ENCODE measurements at regions not wholly inside any gene's neighbourhood (a gene's known extent, or its start where the extent isn't known, plus 50 kb on each side); places are given as distances from the start of the nearest gene placed in this dataset.

DNA sequence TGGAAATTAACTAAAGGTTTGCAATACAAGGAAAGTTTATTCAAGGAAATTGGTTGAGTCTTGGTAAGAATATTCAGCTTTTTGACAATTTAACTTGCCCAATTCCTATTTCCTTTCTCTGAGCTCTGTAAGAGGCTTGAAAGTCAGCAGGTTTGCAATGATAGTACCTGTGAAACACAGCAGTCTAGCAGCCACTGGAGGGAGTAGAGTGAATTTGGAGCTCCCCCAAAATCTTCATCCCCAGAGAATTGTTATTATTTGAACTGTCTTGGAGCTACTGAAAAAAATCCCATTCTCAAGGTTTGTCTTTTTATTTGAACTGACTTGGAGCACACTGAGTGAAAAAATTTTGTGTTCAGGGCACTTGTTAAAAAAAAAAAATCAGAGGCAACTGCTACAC lies 654.2 kb upstream of the PKN2 start:
- Histone ChIP-seq H3K9ac (ENCODE audit: insufficient read depth, low read length) (no peak overlapping the region), H3K27me3 (ENCODE audit: control insufficient read depth, insufficient read depth, low read length) (no peaks in the 10 kb centered on the region), H2AFZ (ENCODE audit: low read length) (no peak overlapping the region), H3K36me3 (ENCODE audit: control insufficient read depth, insufficient read depth, low read length) (no peaks in the 10 kb centered on the region), H3K4me1 (ENCODE audit: control insufficient read depth, extremely low read depth, insufficient read depth, low read length) (no peaks in the 10 kb centered on the region), H3K9me3 (ENCODE audit: control insufficient read depth, insufficient read depth, low read depth, low read length) (no peaks in the 10 kb centered on the region), H3K4me2 (ENCODE audit: extremely low read depth, insufficient read depth, low read length) (no peak overlapping the region), H3K79me2 (ENCODE audit: control insufficient read depth, insufficient read depth, low read length) (no peaks in the 10 kb centered on the region), H3K4me3 (replicated peaks in 1 of 4; ENCODE audit: control extremely low read depth in 1 of 4, insufficient read depth in 1 of 4, low read depth in 3 of 4, low read length in 4 of 4) (no peak overlapping the region), H4K20me1 (ENCODE audit: control insufficient read depth, extremely low read depth, insufficient read depth, low read length) (no peaks in the 10 kb centered on the region), H3K27ac (ENCODE audit: insufficient read depth, low read length) (no peak overlapping the region)
- no peak for DNase-seq (ENCODE audit: low read depth in 2 of 2)
- TF ChIP-seq EZH2 (IDR thresholded peaks at IDR 0.05; ENCODE audit: low read length, missing control alignments) = no peak
- TF ChIP-seq, protein P1, sequence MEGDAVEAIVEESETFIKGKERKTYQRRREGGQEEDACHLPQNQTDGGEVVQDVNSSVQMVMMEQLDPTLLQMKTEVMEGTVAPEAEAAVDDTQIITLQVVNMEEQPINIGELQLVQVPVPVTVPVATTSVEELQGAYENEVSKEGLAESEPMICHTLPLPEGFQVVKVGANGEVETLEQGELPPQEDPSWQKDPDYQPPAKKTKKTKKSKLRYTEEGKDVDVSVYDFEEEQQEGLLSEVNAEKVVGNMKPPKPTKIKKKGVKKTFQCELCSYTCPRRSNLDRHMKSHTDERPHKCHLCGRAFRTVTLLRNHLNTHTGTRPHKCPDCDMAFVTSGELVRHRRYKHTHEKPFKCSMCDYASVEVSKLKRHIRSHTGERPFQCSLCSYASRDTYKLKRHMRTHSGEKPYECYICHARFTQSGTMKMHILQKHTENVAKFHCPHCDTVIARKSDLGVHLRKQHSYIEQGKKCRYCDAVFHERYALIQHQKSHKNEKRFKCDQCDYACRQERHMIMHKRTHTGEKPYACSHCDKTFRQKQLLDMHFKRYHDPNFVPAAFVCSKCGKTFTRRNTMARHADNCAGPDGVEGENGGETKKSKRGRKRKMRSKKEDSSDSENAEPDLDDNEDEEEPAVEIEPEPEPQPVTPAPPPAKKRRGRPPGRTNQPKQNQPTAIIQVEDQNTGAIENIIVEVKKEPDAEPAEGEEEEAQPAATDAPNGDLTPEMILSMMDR (conservative IDR thresholded peaks at IDR 0.05 in 1 of 2, IDR thresholded peaks at IDR 0.05 in 1 of 2; ENCODE audit: low read depth in 1 of 2, low read length in 2 of 2) = no peak

DNA sequence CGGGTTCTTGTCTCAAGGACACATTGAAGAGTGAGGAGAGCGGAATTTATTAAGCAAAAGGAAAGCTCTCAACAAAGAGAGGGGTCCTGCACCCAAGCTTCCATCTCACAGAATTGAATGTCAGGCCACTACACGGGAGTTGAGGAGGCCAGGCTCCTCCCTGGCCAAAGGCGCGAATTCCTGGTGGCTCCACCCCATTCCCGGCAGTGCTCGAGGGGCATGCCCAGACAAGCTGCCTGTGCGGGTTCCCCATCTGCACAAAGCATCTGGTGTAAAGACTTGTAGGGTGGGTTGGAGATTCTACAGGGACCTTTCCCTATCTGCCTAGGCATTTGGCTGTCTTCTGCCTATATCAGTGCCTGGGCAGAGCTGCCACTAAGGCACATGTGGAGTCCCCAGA lies 648.5 kb upstream of the PKN2 start:
- H3K4me1 ChIP-seq (ENCODE audit: control insufficient read depth, extremely low read depth, insufficient read depth, low read length) = no peaks in the 10 kb centered on the region
- DNase-seq (ENCODE audit: low read depth in 2 of 2) = no peak
- H3K79me2 ChIP-seq (ENCODE audit: control insufficient read depth, insufficient read depth, low read length) = no peaks in the 10 kb centered on the region
- no peaks in the 10 kb centered on the region for H3K9me3 ChIP-seq (ENCODE audit: control insufficient read depth, insufficient read depth, low read depth, low read length)
- H3K27me3 ChIP-seq (ENCODE audit: control insufficient read depth, insufficient read depth, low read length) = no peaks in the 10 kb centered on the region
- no peaks in the 10 kb centered on the region for H4K20me1 ChIP-seq (ENCODE audit: control insufficient read depth, extremely low read depth, insufficient read depth, low read length)
- H3K36me3 ChIP-seq (ENCODE audit: control insufficient read depth, insufficient read depth, low read length) = no peaks in the 10 kb centered on the region
- TF ChIP-seq EZH2 (IDR thresholded peaks at IDR 0.05; ENCODE audit: low read length, missing control alignments) = no peak
- TF ChIP-seq, protein P1 (conservative IDR thresholded peaks at IDR 0.05 in 1 of 2, IDR thresholded peaks at IDR 0.05 in 1 of 2; ENCODE audit: low read depth in 1 of 2, low read length in 2 of 2) = no peak
- no peak overlapping the region for H3K4me2 ChIP-seq (ENCODE audit: extremely low read depth, insufficient read depth, low read length)
- H2AFZ ChIP-seq (ENCODE audit: low read length) = no peak overlapping the region
- no peak overlapping the region for H3K9ac ChIP-seq (ENCODE audit: insufficient read depth, low read length)
- H3K27ac ChIP-seq (ENCODE audit: insufficient read depth, low read length) = no peak overlapping the region
- no peak overlapping the region for H3K4me3 ChIP-seq (replicated peaks in 1 of 4; ENCODE audit: control extremely low read depth in 1 of 4, insufficient read depth in 1 of 4, low read depth in 3 of 4, low read length in 4 of 4)

DNA sequence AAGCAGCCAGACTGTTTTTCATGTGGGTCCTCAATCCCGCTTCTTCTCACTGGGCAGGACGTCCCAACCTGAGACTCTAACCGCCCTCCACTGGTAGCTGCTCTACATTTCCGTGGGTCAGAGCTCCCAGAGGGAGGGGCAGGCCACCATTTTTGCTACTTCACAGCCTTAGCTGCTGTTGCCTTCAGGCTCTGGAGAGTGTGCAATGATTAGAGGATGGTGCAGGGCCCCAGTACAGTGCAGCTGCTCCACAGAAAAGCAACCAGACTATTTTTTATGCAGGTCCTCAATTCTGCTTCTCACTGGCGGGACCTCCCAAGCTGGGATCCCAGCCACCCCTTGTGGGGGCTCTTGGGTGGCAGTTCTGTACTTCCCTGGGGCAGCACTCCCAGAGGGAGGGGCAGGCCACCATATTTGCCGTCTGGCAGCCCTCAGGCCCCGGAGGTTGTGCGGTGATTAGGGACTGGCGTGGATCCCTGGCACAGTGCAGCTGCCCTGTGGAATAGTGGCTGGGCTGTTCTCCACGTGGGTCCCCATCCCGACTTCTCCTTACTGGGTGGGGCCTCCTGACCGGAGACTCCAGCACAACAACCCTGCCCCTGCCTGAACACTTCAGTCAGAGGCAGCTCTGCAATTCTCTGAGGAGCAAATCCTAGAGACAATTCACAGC lies 647.6 kb upstream of the PKN2 start:
- Histone ChIP-seq H3K27me3 (ENCODE audit: control insufficient read depth, insufficient read depth, low read length) (no peaks in the 10 kb centered on the region), H3K27ac (ENCODE audit: insufficient read depth, low read length) (no peak overlapping the region), H3K4me1 (ENCODE audit: control insufficient read depth, extremely low read depth, insufficient read depth, low read length) (no peaks in the 10 kb centered on the region), H3K4me2 (ENCODE audit: extremely low read depth, insufficient read depth, low read length) (no peak overlapping the region), H4K20me1 (ENCODE audit: control insufficient read depth, extremely low read depth, insufficient read depth, low read length) (no peaks in the 10 kb centered on the region), H3K79me2 (ENCODE audit: control insufficient read depth, insufficient read depth, low read length) (no peaks in the 10 kb centered on the region), H3K36me3 (ENCODE audit: control insufficient read depth, insufficient read depth, low read length) (no peaks in the 10 kb centered on the region), H3K9ac (ENCODE audit: insufficient read depth, low read length) (no peak overlapping the region), H3K9me3 (ENCODE audit: control insufficient read depth, insufficient read depth, low read depth, low read length) (no peaks in the 10 kb centered on the region), H2AFZ (ENCODE audit: low read length) (no peak overlapping the region), H3K4me3 (replicated peaks in 1 of 4; ENCODE audit: control extremely low read depth in 1 of 4, insufficient read depth in 1 of 4, low read depth in 3 of 4, low read length in 4 of 4) (no peak overlapping the region)
- no peak for DNase-seq (ENCODE audit: low read depth in 2 of 2)
- TF ChIP-seq EZH2 (IDR thresholded peaks at IDR 0.05; ENCODE audit: low read length, missing control alignments) = no peak
- TF ChIP-seq, protein P1 (conservative IDR thresholded peaks at IDR 0.05 in 1 of 2, IDR thresholded peaks at IDR 0.05 in 1 of 2; ENCODE audit: low read depth in 1 of 2, low read length in 2 of 2) = no peak

Measured in fibroblast of lung (primary cell).